Ectodermal cell (in vitro differentiated cells): ENCODE measurements at regions not wholly inside any gene's neighbourhood (a gene's known extent, or its start where the extent isn't known, plus 50 kb on each side); places are given as distances from the start of the nearest gene placed in this dataset.

Source experiments
- H3K27ac ChIP-seq: 2 replicates; pipeline ENCODE4 v1.7.0; 2013; ENCODE audit warnings: mild to moderate bottlenecking, low read depth, low read length; ENCODE audit not compliant: insufficient read depth, poor library complexity, severe bottlenecking
- H3K27me3 ChIP-seq: 2 replicates; pipeline ENCODE4 v1.7.0; 2013; ENCODE audit warnings: mild to moderate bottlenecking, low read length; ENCODE audit not compliant: insufficient read depth, control insufficient read depth, poor library complexity, severe bottlenecking
- H3K36me3 ChIP-seq: one replicate; pipeline ENCODE4 v1.7.0; 2013; ENCODE audit warnings: low read length; ENCODE audit not compliant: control insufficient read depth, insufficient read depth
- H3K4me1 ChIP-seq: one replicate; pipeline ENCODE4 v1.7.0; 2013; ENCODE audit warnings: low read length; ENCODE audit not compliant: control insufficient read depth, insufficient read depth
- H3K4me3 ChIP-seq: 2 replicates; pipeline ENCODE4 v1.7.0; 2013; ENCODE audit warnings: low read depth, low read length, control low read depth; ENCODE audit not compliant: insufficient read depth
- H3K9me3 ChIP-seq: 2 replicates; pipeline ENCODE4 v1.7.0; 2013; ENCODE audit warnings: mild to moderate bottlenecking, low read length, moderate library complexity; ENCODE audit not compliant: control insufficient read depth
- WGBS, 2 experiments: methylation state at CpG; one replicate each; pipeline ENCODE4 v1.1.7; 2013; ENCODE audit warnings: missing lambda C conversion rate in 2 of 2; 5-methylcytosine and 5-hydroxymethylcytosine counted together

DNA sequence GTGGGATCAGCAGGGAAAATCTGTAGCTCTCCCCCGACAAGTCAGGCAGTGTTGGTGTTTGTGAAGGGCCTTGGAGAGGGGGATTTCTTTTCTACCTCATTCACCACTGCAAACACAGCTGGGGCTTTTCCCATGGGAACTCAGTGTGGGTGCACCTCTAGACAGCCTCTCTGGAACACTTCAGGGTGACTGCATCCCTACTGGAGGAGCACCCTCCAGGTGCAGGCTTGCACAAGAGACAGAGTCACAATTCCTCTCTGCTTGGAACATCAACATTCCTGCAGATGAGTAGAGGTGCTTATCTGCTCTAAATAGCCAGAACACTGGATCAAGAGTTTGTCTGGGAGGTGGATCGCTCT is 72.7 kb upstream of the AKAP13 start:
- H3K9me3 ChIP-seq, result no peaks in the 10 kb centered on the region

DNA sequence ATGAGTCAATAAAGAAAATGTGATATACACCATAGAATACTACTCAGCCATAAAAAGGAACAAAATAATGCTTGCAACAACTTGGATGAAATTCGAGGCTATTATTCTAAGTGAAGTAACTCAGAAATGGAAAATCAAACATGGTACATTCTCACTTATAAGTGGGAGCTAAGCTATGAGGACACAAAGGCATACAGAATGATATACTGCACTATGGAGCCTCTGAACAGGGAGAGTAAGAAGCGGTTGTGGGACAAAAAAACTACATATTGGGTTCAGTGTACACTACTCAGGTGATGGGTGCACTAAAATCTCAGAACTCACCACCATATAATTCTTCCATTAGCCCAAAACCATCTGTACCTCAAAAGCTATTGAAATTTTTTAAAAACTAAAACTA is 68.8 kb upstream of the AKAP13 start:
- Histone ChIP-seq H3K4me3 (no peak overlapping the region), H3K36me3 (no peaks in the 10 kb centered on the region), H3K27ac (no peak overlapping the region), H3K4me1 (peaks cover 6% of the 10 kb centered on the region), H3K27me3 (no peaks in the 10 kb centered on the region), H3K9me3 (no peaks in the 10 kb centered on the region)
- WGBS, 2 experiments, result 70 to 94% methylated on average over 2 of the region's 2 CpGs

More for the DNA sequence above, 72.7 kb upstream of the AKAP13 start:
- no peak overlapping the region for H3K27ac ChIP-seq
- H3K4me1 ChIP-seq, result peaks cover under 1% of the 10 kb centered on the region
- 86 to 97% methylated on average over 1 to 2 of the region's 2 CpGs for WGBS, 2 experiments
- no peaks in the 10 kb centered on the region for H3K36me3 ChIP-seq
- H3K4me3 ChIP-seq, result no peak overlapping the region
- H3K27me3 ChIP-seq, result no peaks in the 10 kb centered on the region

DNA sequence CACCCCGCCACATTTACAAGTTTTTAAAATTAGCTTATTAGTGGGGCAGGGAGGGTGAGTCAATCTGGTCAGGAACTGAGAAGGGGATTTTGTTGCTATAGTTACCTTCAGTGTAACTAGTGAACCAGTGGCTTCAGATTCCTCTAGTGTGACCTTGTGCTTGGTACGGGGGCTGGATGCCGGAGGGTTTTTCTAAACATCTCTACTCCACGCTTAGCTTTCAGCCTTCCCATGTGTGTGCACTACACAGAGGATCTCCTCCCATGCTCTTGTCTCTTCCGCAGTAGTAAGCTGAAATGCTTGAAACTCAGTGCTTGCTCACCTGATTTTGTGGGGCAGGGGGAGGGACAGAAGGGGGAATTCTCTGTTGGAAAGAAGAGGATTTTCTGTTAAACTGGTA is 67.9 kb upstream of the AKAP13 start:
- Histone ChIP-seq H3K27ac (no peak overlapping the region), H3K4me3 (no peak overlapping the region), H3K9me3 (no peaks in the 10 kb centered on the region), H3K36me3 (no peaks in the 10 kb centered on the region), H3K27me3 (no peaks in the 10 kb centered on the region), H3K4me1 (peaks cover 6% of the 10 kb centered on the region)
- WGBS, 2 experiments, result 84 to 97% methylated on average over 5 of the region's 5 CpGs

DNA sequence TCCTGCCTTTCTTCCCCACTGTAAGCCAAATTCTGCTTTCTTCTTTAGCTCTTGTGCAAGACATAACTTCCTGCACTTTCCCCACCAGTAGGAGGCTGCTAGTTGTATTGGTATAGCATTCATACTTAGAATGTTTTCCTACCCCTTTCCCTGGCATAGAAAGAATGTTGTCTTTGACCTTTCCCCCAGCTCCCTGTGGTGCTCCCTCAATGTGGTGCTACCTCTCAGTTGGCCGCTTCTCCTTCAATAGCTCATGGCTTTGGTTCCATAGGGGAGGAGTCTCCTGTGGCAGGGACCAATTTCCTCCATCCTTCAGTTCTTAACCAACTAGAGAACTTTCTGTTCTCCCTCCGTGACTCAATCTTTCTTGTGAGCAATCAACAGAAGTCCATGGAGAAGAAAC is 67.5 kb upstream of the AKAP13 start:
- peaks cover 6% of the 10 kb centered on the region for H3K4me1 ChIP-seq
- no peak overlapping the region for H3K27ac ChIP-seq
- H3K4me3 ChIP-seq, result no peak overlapping the region
- WGBS, 2 experiments, result 60 to 67% methylated on average over 2 of the region's 2 CpGs
- no peaks in the 10 kb centered on the region for H3K27me3 ChIP-seq
- H3K9me3 ChIP-seq, result no peaks in the 10 kb centered on the region
- H3K36me3 ChIP-seq, result no peaks in the 10 kb centered on the region

- Histone ChIP-seq H3K4me1 (peaks cover 6% of the 10 kb centered on the region), H3K27ac (no peak overlapping the region), H3K4me3 (no peak overlapping the region), H3K36me3 (no peaks in the 10 kb centered on the region), H3K27me3 (no peaks in the 10 kb centered on the region), H3K9me3 (no peaks in the 10 kb centered on the region)
- WGBS, 2 experiments, result 100% methylated on average over 1 of the region's 1 CpG
These were observed 67.1 kb upstream of the AKAP13 start for GRCh38 chr15:85313339-85313738.

GRCh38 chr15:85314146-85314545 is 66.3 kb upstream of the AKAP13 start:
- Histone ChIP-seq H3K4me3 (no peak overlapping the region), H3K27me3 (no peaks in the 10 kb centered on the region), H3K9me3 (no peaks in the 10 kb centered on the region), H3K4me1 (peaks cover 6% of the 10 kb centered on the region), H3K36me3 (no peaks in the 10 kb centered on the region), H3K27ac (no peak overlapping the region)
- 87 to 93% methylated on average over 3 of the region's 3 CpGs for WGBS, 2 experiments

- no peak overlapping the region for H3K27ac ChIP-seq
- H3K4me3 ChIP-seq, result no peak overlapping the region
- peaks cover 6% of the 10 kb centered on the region for H3K4me1 ChIP-seq
- H3K27me3 ChIP-seq, result no peaks in the 10 kb centered on the region
- 96% methylated on average over 4 of the region's 4 CpGs for WGBS, 2 experiments
- H3K36me3 ChIP-seq, result no peaks in the 10 kb centered on the region
- no peaks in the 10 kb centered on the region for H3K9me3 ChIP-seq
These were observed 65.8 kb upstream of the AKAP13 start for GRCh38 chr15:85314633-85315032.

DNA sequence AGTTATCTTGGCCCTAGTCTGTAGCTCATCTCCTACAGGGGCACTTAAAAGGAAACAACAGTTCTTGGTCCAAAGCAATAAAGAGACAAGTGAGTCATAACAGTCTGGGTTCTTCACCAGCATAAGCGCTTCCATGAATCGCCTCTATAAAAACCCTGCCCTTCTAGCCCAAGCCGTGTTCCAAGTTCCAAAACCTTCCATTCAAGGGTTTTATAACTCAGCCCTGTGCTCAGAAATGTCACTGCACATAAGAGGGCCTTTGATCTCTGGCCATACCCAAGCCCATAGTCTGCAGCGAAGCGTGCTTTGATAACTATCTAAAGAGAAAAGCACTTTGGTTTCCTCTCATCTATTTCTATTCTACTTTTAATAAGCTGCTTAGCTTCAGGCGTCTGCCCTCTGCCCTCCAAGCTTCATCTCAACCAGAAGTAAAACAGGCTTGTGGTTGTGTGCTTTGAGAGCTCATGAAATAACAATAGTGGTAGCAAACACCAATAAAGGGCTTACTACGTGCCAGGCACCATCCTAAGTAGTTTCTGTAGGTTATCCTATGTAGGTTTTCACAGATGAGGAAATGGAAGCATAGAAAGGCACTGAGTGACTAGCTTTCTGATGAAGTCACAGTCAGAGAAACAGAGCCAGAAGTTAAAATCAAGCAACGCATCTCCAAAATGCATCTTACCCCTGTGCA is 64.0 kb upstream of the AKAP13 start:
- H3K36me3 ChIP-seq, result no peaks in the 10 kb centered on the region
- H3K4me3 ChIP-seq, result no peak overlapping the region
- peaks cover 6% of the 10 kb centered on the region for H3K4me1 ChIP-seq
- WGBS, 2 experiments, result 82 to 87% methylated on average over 8 of the region's 8 CpGs
- H3K27ac ChIP-seq, result no peak overlapping the region
- H3K27me3 ChIP-seq, result no peaks in the 10 kb centered on the region
- H3K9me3 ChIP-seq, result no peaks in the 10 kb centered on the region

- Histone ChIP-seq H3K27ac (no peak overlapping the region), H3K4me3 (no peak overlapping the region), H3K36me3 (no peaks in the 10 kb centered on the region), H3K27me3 (no peaks in the 10 kb centered on the region), H3K9me3 (no peaks in the 10 kb centered on the region), H3K4me1 (peaks cover under 1% of the 10 kb centered on the region)
- 71% methylated on average over 1 of the region's 2 CpGs; no CpG with 5 or more reads in 1 of the 2 experiments for WGBS, 2 experiments
These were observed 62.2 kb upstream of the AKAP13 start for GRCh38 chr15:85318048-85318731.

GRCh38 chr15:85318732-85319076 is 61.7 kb upstream of the AKAP13 start:
- no peak overlapping the region for H3K4me3 ChIP-seq
- H3K9me3 ChIP-seq, result no peaks in the 10 kb centered on the region
- no peaks in the 10 kb centered on the region for H3K36me3 ChIP-seq
- no peaks in the 10 kb centered on the region for H3K4me1 ChIP-seq
- no peaks in the 10 kb centered on the region for H3K27me3 ChIP-seq
- 94 to 96% methylated on average over 2 of the region's 2 CpGs for WGBS, 2 experiments
- no peak overlapping the region for H3K27ac ChIP-seq
